IMR-90 (cell line): ENCODE measurements at regions not wholly inside any gene's neighbourhood (a gene's known extent, or its start where the extent isn't known, plus 50 kb on each side); places are given as distances from the start of the nearest gene placed in this dataset.
A peak's percentile ranks its signal among the peaks of the same experiment; 100 is the strongest.

ENCODE experiments used
- ATAC-seq: fragments of 200-7000 bp; cut with Tn5 transposase; 2 replicates; pipeline ENCODE4 v1.9.1; 2020; ENCODE audit warnings: low read depth, mild to moderate bottlenecking, moderate library complexity
- BruUV-seq: library from RNA; stranded (reverse); fragments of 400-500 nt; replicated peaks from 2 replicates; lab custom pipeline; 2021; lab: Mats Ljungman, UMichigan
- CTCF ChIA-PET: fragments of 300-600 bp; formaldehyde crosslinking; extraction: SDS; loops from one replicate; lab custom pipeline; 2021; ENCODE audit warnings: antibody characterized with exemption; lab: Yijun Ruan, JAX
- POLR2A ChIA-PET: fragments of 300-600 bp; sonication (Branson Sonifier 250); formaldehyde crosslinking; loops from one replicate; lab custom pipeline; 2022; ENCODE audit warnings: antibody characterized with exemption; ENCODE audit not compliant: unreplicated experiment; lab: Charles Lee
- DNase-seq: peaks from one replicate; pipeline ENCODE4 v3.0.0; 2013
- H2AFZ ChIP-seq: replicated peaks from 2 replicates; pipeline ENCODE3; 2013; ENCODE audit warnings: low read length, mild to moderate bottlenecking; ENCODE audit not compliant: poor library complexity
- H2AK5ac ChIP-seq: 2 replicates; pipeline ENCODE4 v1.6.1; 2013; ENCODE audit warnings: low read depth, low read length, inconsistent platforms
- H2AK9ac ChIP-seq: replicated peaks from 2 replicates; pipeline ENCODE3; 2013; ENCODE audit warnings: mild to moderate bottlenecking, low read depth, low read length, moderate library complexity; ENCODE audit not compliant: poor library complexity
- H2BK120ac ChIP-seq: 2 replicates; pipeline ENCODE4 v1.6.1; 2013; ENCODE audit warnings: low read depth, low read length, inconsistent platforms
- H2BK15ac ChIP-seq: 3 replicates; pipeline ENCODE4 v1.6.1; 2013; ENCODE audit warnings: low read depth, low read length, inconsistent platforms
- H2BK20ac ChIP-seq: 2 replicates; pipeline ENCODE4 v1.6.1; 2013; ENCODE audit warnings: low read depth, mild to moderate bottlenecking, inconsistent platforms, low read length, moderate library complexity
- H2BK5ac ChIP-seq: 2 replicates; pipeline ENCODE4 v1.6.1; 2013; ENCODE audit warnings: mild to moderate bottlenecking, low read depth, low read length, inconsistent platforms; ENCODE audit not compliant: poor library complexity, severe bottlenecking
- H3K14ac ChIP-seq: replicated peaks from 2 replicates; pipeline ENCODE4 v1.6.1; 2013; ENCODE audit warnings: low read depth, low read length, inconsistent platforms
- H3K18ac ChIP-seq: 2 replicates; pipeline ENCODE4 v1.6.1; 2013; ENCODE audit warnings: low read depth, low read length, control low read depth
- H3K23ac ChIP-seq: 2 replicates; pipeline ENCODE4 v1.6.1; 2013; ENCODE audit warnings: low read depth, low read length, inconsistent platforms
- H3K27ac ChIP-seq: 2 replicates; pipeline ENCODE4 v1.5.1; 2013; ENCODE audit warnings: mild to moderate bottlenecking, control low read depth, low read length; ENCODE audit not compliant: insufficient read depth
- H3K27me3 ChIP-seq: 2 replicates; pipeline ENCODE4 v1.6.1; 2013; ENCODE audit warnings: low read length; ENCODE audit not compliant: control insufficient read depth, insufficient read depth
- H3K36me3 ChIP-seq: 2 replicates; pipeline ENCODE4 v1.6.1; 2013; ENCODE audit warnings: low read length, mixed read lengths; ENCODE audit not compliant: control insufficient read depth, insufficient read depth
- H3K4ac ChIP-seq: 2 replicates; pipeline ENCODE4 v1.6.1; 2013; ENCODE audit warnings: low read depth, low read length, inconsistent platforms
- H3K4me1 ChIP-seq: 2 replicates; pipeline ENCODE4 v1.6.1; 2013; ENCODE audit warnings: low read length, mixed read lengths; ENCODE audit not compliant: control insufficient read depth, insufficient read depth
- H3K4me2 ChIP-seq: 2 replicates; pipeline ENCODE4 v1.6.1; 2013; ENCODE audit warnings: low read depth, mild to moderate bottlenecking, control low read depth, low read length, moderate library complexity
- H3K4me3 ChIP-seq: 2 replicates; pipeline ENCODE4 v1.5.1; 2013; ENCODE audit warnings: low read depth, mild to moderate bottlenecking, control low read depth, low read length, moderate library complexity; ENCODE audit not compliant: insufficient read depth
- H3K56ac ChIP-seq: 2 replicates; pipeline ENCODE4 v1.6.1; 2013; ENCODE audit warnings: low read length, inconsistent platforms; ENCODE audit not compliant: insufficient read depth; ENCODE audit errors: extremely low read depth
- H3K79me1 ChIP-seq, 2 experiments: 2 replicates each; pipeline ENCODE4 v1.6.1; 2013; ENCODE audit warnings: low read length in 2 of 2, inconsistent platforms in 1 of 2, low read depth in 1 of 2
- H3K9ac ChIP-seq: 2 replicates; pipeline ENCODE4 v1.6.1; 2013; ENCODE audit warnings: low read depth, low read length, control low read depth
- H3K9me1 ChIP-seq: 2 replicates; pipeline ENCODE4 v1.6.1; 2013; ENCODE audit warnings: low read length, inconsistent platforms; ENCODE audit not compliant: insufficient read depth
- H3K9me3 ChIP-seq: 2 replicates; pipeline ENCODE4 v1.6.1; 2013; ENCODE audit warnings: low read length; ENCODE audit not compliant: control insufficient read depth, insufficient read depth
- H4K20me1 ChIP-seq: 2 replicates; pipeline ENCODE4 v1.6.1; 2013; ENCODE audit warnings: low read length, inconsistent platforms; ENCODE audit not compliant: insufficient read depth
- H4K5ac ChIP-seq: 2 replicates; pipeline ENCODE4 v1.6.1; 2013; ENCODE audit warnings: mild to moderate bottlenecking, low read depth, low read length, control low read depth
- H4K8ac ChIP-seq, 2 experiments: 2 replicates each; pipeline ENCODE4 v1.6.1; 2013; ENCODE audit warnings: low read depth in 2 of 2, low read length in 2 of 2, control low read depth in 1 of 2, inconsistent platforms in 1 of 2
- H4K91ac ChIP-seq: 2 replicates; pipeline ENCODE4 v1.6.1; 2013; ENCODE audit warnings: low read depth, low read length, inconsistent platforms; ENCODE audit not compliant: insufficient read depth
- BHLHE40 ChIP-seq: fragments of 150-350 bp; IDR thresholded peaks from 2 replicates; pipeline ENCODE4 v1.6.1; 2016; ENCODE audit warnings: mild to moderate bottlenecking, low read depth, low read length
- CEBPB ChIP-seq: IDR thresholded peaks from 2 replicates; pipeline ENCODE4 v1.6.1; 2012; ENCODE audit warnings: low read depth, low read length, improper control_type of control experiment
- CHD1 ChIP-seq: IDR thresholded peaks from 2 replicates; pipeline ENCODE4 v1.6.1; 2012; ENCODE audit warnings: low read depth, low read length, improper control_type of control experiment
- FOS ChIP-seq: fragments of 150-350 bp; IDR thresholded peaks from 2 replicates; pipeline ENCODE4 v1.6.1; 2016; ENCODE audit warnings: low read depth, low read length
- MAFK ChIP-seq: IDR thresholded peaks from 2 replicates; pipeline ENCODE4 v1.6.1; 2012; ENCODE audit warnings: low read depth, low read length, improper control_type of control experiment
- MAZ ChIP-seq: IDR thresholded peaks from 2 replicates; pipeline ENCODE4 v1.6.1; 2012; ENCODE audit warnings: low read depth, mild to moderate bottlenecking, low read length, improper control_type of control experiment, moderate library complexity, borderline replicate concordance
- MXI1 ChIP-seq: IDR thresholded peaks from 2 replicates; pipeline ENCODE4 v1.6.1; 2012; ENCODE audit warnings: low read depth, mild to moderate bottlenecking, low read length, moderate library complexity, borderline replicate concordance
- NFE2L2 ChIP-seq: fragments of 150-350 bp; IDR thresholded peaks from 2 replicates; pipeline ENCODE4 v1.6.1; 2016; ENCODE audit warnings: low read depth, mild to moderate bottlenecking, low read length
- POLR2A ChIP-seq: IDR thresholded peaks from 2 replicates; pipeline ENCODE4 v1.6.1; 2012; ENCODE audit warnings: mild to moderate bottlenecking, low read depth, low read length
- RAD21 ChIP-seq: IDR thresholded peaks from 2 replicates; pipeline ENCODE4 v1.6.1; 2012; ENCODE audit warnings: low read length, improper control_type of control experiment
- RCOR1 ChIP-seq: IDR thresholded peaks from 2 replicates; pipeline ENCODE4 v1.6.1; 2012; ENCODE audit warnings: mild to moderate bottlenecking, low read length, improper control_type of control experiment; ENCODE audit not compliant: insufficient replicate concordance
- RFX5 ChIP-seq: IDR thresholded peaks from 2 replicates; pipeline ENCODE4 v1.8.0; 2012; ENCODE audit warnings: low read depth, mild to moderate bottlenecking, low read length, moderate library complexity
- SMC3 ChIP-seq: fragments of 150-350 bp; IDR thresholded peaks from 2 replicates; pipeline ENCODE4 v1.6.1; 2016; ENCODE audit warnings: low read depth, mild to moderate bottlenecking, antibody characterized with exemption, low read length, moderate library complexity
- WGBS, 2 experiments: methylation state at CpG; one replicate each; pipeline versions ENCODE4 v1.1.5 to v1.1.7; 2013; ENCODE audit warnings: missing lambda C conversion rate in 2 of 2; ENCODE audit not compliant: insufficient read length in 1 of 2; ENCODE audit errors: extremely low coverage in 2 of 2; 5-methylcytosine and 5-hydroxymethylcytosine counted together
- dilution Hi-C: fragments of 300-500 bp; cut with HindIII; formaldehyde crosslinking; loops from one replicate; pipeline ENCODE4 v1.14.3; 2018; ENCODE audit warnings: low sequenced_read_pairs; ENCODE audit not compliant: unreplicated experiment
- in situ Hi-C: fragments of 300-500 bp; cut with MboI; formaldehyde crosslinking; loops from 3 replicates; pipeline ENCODE4 v1.14.3; 2019; ENCODE audit warnings: low sequenced_read_pairs, inconsistent platforms, mixed read lengths
- intact Hi-C: fragments of 100-400 bp; cut with micrococcal nuclease; formaldehyde crosslinking; loops from 2 replicates; pipeline ENCODE4 v1.10.0; 2022
- TF ChIP-seq, protein P1 (sequence below): conservative IDR thresholded peaks from 2 replicates; pipeline ENCODE4 v1.5.1; 2012; ENCODE audit warnings: mild to moderate bottlenecking, low read depth, low read length, improper control_type of control experiment
- TF ChIP-seq, protein P2 (sequence below): fragments of 150-350 bp; IDR thresholded peaks from 2 replicates; pipeline ENCODE4 v1.6.1; 2017; ENCODE audit warnings: mild to moderate bottlenecking, antibody characterized with exemption, low read length, low read depth
- TF ChIP-seq, protein P3 (sequence below): fragments of 150-350 bp; IDR thresholded peaks from 2 replicates; pipeline ENCODE4 v1.6.1; 2016; ENCODE audit warnings: low read depth, mild to moderate bottlenecking, low read length, moderate library complexity, borderline replicate concordance

DNA sequence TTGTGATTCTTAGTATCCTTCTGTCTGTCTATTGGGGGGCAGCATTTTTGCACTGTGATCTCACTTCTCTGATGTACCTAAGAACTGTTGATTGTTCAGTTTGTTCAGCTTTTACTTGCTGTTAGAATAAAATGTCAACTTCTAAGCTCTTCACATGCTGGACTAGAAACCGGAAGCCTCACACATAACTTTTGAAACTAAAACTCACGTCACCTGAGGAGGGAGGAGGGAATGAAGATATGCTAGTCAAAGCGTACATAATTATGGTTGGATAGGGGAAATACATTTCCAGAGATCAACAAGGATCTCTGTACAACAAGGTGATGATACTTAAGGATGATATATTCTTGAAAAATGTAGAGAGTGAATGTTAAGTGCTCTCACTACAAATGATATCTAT is 609.7 kb downstream of the INHBA start:
- Histone ChIP-seq H4K20me1 (no peaks in the 10 kb centered on the region), H3K4ac (no peak overlapping the region), H3K4me3 (no peak overlapping the region), H3K79me1 (no peaks in the 10 kb centered on the region), H3K9me1 (no peaks in the 10 kb centered on the region; the same call in 1 of the 2 replicates), H3K4me1 (peaks cover 3% of the 10 kb centered on the region; the same call in 1 of the 2 replicates), H2BK20ac (peak overlapping the region; percentile 14; the same call in 1 of the 2 replicates), H2AFZ (no peak overlapping the region), H3K27me3 (no peaks in the 10 kb centered on the region), H2BK120ac (no peak overlapping the region), H3K27ac (no peak overlapping the region), H3K18ac (no peak overlapping the region), H4K91ac (no peak overlapping the region), H2BK5ac (no peak overlapping the region), H4K5ac (no peak overlapping the region), H3K9me3 (no peaks in the 10 kb centered on the region), H3K36me3 (no peaks in the 10 kb centered on the region), H4K8ac (no peak overlapping the region), H3K23ac (no peak overlapping the region), H2AK5ac (peak overlapping the region; percentile 56; the same call in 1 of the 2 replicates), H3K14ac (no peak overlapping the region), H3K4me2 (no peak overlapping the region), H3K56ac (no peak overlapping the region), H3K9ac (no peak overlapping the region), H2AK9ac (no peak overlapping the region), H2BK15ac (no peak overlapping the region)
- in situ Hi-C loops, result no loop called here
- no peak for DNase-seq
- TF ChIP-seq POLR2A (no peak), CHD1 (no peak), MAFK (no peak), CEBPB (no peak), RFX5 (no peak), BHLHE40 (no peak), MXI1 (no peak), MAZ (no peak), RCOR1 (no peak), FOS (no peak), RAD21 (no peak), SMC3 (no peak), NFE2L2 (no peak)
- TF ChIP-seq, protein P1, sequence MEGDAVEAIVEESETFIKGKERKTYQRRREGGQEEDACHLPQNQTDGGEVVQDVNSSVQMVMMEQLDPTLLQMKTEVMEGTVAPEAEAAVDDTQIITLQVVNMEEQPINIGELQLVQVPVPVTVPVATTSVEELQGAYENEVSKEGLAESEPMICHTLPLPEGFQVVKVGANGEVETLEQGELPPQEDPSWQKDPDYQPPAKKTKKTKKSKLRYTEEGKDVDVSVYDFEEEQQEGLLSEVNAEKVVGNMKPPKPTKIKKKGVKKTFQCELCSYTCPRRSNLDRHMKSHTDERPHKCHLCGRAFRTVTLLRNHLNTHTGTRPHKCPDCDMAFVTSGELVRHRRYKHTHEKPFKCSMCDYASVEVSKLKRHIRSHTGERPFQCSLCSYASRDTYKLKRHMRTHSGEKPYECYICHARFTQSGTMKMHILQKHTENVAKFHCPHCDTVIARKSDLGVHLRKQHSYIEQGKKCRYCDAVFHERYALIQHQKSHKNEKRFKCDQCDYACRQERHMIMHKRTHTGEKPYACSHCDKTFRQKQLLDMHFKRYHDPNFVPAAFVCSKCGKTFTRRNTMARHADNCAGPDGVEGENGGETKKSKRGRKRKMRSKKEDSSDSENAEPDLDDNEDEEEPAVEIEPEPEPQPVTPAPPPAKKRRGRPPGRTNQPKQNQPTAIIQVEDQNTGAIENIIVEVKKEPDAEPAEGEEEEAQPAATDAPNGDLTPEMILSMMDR, result no peak
- TF ChIP-seq, protein P2, sequence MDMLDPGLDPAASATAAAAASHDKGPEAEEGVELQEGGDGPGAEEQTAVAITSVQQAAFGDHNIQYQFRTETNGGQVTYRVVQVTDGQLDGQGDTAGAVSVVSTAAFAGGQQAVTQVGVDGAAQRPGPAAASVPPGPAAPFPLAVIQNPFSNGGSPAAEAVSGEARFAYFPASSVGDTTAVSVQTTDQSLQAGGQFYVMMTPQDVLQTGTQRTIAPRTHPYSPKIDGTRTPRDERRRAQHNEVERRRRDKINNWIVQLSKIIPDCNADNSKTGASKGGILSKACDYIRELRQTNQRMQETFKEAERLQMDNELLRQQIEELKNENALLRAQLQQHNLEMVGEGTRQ, result no peak
- TF ChIP-seq, protein P3, sequence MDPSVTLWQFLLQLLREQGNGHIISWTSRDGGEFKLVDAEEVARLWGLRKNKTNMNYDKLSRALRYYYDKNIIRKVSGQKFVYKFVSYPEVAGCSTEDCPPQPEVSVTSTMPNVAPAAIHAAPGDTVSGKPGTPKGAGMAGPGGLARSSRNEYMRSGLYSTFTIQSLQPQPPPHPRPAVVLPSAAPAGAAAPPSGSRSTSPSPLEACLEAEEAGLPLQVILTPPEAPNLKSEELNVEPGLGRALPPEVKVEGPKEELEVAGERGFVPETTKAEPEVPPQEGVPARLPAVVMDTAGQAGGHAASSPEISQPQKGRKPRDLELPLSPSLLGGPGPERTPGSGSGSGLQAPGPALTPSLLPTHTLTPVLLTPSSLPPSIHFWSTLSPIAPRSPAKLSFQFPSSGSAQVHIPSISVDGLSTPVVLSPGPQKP, result no peak
- POLR2A ChIA-PET, result no interaction called here
- CTCF ChIA-PET, result no interaction called here
- ATAC-seq, result no peak
- intact Hi-C loops, result no loop called here
- no CpG with 5 or more reads among the region's 3 CpGs for WGBS, 2 experiments
- dilution Hi-C loops, result no loop called here
- no TSS peak for BruUV-seq
